ENCODE measurements at regions not wholly inside any gene's neighbourhood (a gene's known extent, or its start where the extent isn't known, plus 50 kb on each side); places are given as distances from the start of the nearest gene placed in this dataset.

- no peak for TF ChIP-seq MAFF (IDR thresholded peaks at IDR 0.05; ENCODE audit: low read depth, low read length)
- no peak for TF ChIP-seq CEBPB (IDR thresholded peaks at IDR 0.05; ENCODE audit: borderline replicate concordance, low read depth, low read length)
- no peak for TF ChIP-seq PRDM15 (CRISPR knock-in tag; IDR thresholded peaks at IDR 0.05)
- TF ChIP-seq FOXM1 (CRISPR knock-in tag; IDR thresholded peaks at IDR 0.05): no peak
Measured at GRCh38 chr3:176855901-176856486, 341.3 kb downstream of the TBL1XR1 start.
